Gastroesophageal sphincter (tissue), 4 donors: ENCODE measurements at regions not wholly inside any gene's neighbourhood (a gene's known extent, or its start where the extent isn't known, plus 50 kb on each side); places are given as distances from the start of the nearest gene placed in this dataset.
"Not testable (repeated sequence)": the region's sequence is repeated elsewhere in the genome, so short reads cannot be mapped to it uniquely, and the experiment has no call there.

Experiments used
- ATAC-seq: fragments of 150-250 bp; one replicate; pipeline ENCODE4 v1.9.1; 2016; ENCODE audit warnings: mild to moderate bottlenecking, moderate library complexity
- H3K27ac ChIP-seq, 4 donors: fragments of 200-600 bp; sonication (generic) in 3 of 4; 1 replicate in 3 of 4; 2 replicates in 1 of 4; pipeline ENCODE4 v1.5.1; 2016 to 2019
- H3K27me3 ChIP-seq: fragments of 200-600 bp; sonication (generic); one replicate; pipeline ENCODE4 v1.5.1; 2019
- H3K36me3 ChIP-seq, 2 donors: fragments of 200-600 bp; sonication (generic); one replicate each; pipeline ENCODE4 v1.5.1; 2019; ENCODE audit warnings: control low read depth in 1 of 2
- H3K4me1 ChIP-seq, 3 donors: fragments of 200-600 bp; sonication (generic); 1 replicate in 2 of 3; 2 replicates in 1 of 3; pipeline ENCODE4 v1.5.1; 2016 to 2019; ENCODE audit warnings: control low read depth in 2 of 3
- H3K4me3 ChIP-seq, 2 donors: fragments of 200-600 bp; sonication (generic); one replicate each; pipeline ENCODE4 v1.5.1; 2019; ENCODE audit warnings: mild to moderate bottlenecking in 1 of 2, moderate library complexity in 1 of 2
- H3K9me3 ChIP-seq, 3 donors: fragments of 200-600 bp; sonication (generic); one replicate each; pipeline ENCODE4 v1.5.1; 2017 to 2019; ENCODE audit warnings: control low read depth in 2 of 3
- EP300 ChIP-seq: sonication (generic); formaldehyde crosslinking; IDR thresholded peaks from one replicate; pipeline ENCODE4 v1.6.1; 2017; ENCODE audit warnings: antibody characterized with exemption, mild to moderate bottlenecking
- POLR2A ChIP-seq, 2 donors: fragments of 450-650 bp; IDR thresholded peaks; one replicate each; pipeline ENCODE4 v1.6.1; 2017; ENCODE audit warnings: antibody characterized with exemption in 2 of 2, mild to moderate bottlenecking in 2 of 2, moderate library complexity in 1 of 2
- POLR2AphosphoS5 ChIP-seq: sonication (generic); formaldehyde crosslinking; IDR thresholded peaks from one replicate; pipeline ENCODE4 v1.6.1; 2017; ENCODE audit warnings: antibody characterized with exemption
- WGBS, 2 donors: methylation state at CpG; one replicate each; pipeline ENCODE4 v1.1.5; 2018; ENCODE audit warnings: low coverage in 1 of 2; 5-methylcytosine and 5-hydroxymethylcytosine counted together
- TF ChIP-seq, protein P1 (sequence below), 4 experiments: fragments of 200-600 bp in 2 of 4; fragments of 450-650 bp in 2 of 4; sonication (generic) in 1 of 4; IDR thresholded peaks; one replicate each; pipeline ENCODE4 v1.5.1; 2017 to 2019; ENCODE audit warnings: antibody characterized with exemption in 4 of 4, mild to moderate bottlenecking in 2 of 4, moderate library complexity in 2 of 4

DNA sequence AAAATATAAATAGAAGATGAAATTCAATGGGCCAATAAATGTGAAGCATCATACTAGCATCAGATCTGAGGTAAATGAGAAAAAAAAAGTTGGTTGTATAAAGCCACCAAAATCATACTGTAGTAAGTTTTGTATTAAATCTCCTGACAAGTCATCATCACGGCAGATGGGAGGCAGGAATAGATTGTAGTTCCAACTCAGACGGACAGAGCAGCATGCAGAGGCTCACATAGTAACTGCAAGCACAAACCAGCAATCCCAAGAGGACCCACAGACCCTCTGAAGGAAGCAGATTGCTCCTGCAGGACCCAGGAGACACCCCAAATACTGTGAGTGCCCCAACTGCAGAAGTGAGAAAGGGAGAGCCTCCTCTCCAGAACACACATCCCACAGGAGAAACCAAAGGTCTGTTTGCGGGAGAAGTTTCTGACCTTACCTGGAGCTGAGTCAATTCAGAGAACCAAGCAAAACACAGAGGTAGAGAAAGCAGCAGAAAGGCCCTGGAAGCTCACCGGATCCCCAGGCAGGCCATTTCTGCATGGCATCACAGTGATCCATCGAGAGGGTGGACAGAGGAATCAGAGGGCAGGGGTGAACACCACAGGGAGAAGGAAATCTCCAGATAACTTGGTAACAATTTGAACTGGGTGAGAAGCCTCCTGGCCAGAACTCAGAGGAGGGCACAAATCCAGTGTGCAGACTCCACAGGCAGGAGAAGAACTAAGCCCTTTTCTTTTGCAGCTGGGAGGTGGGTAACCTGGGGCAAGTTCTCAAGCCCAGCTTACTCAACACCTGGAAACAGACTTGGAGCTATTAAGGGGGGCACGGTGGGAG, 141.6 kb upstream of the ARHGEF26 start:
- peaks cover 0 to 24% (median 10%) of the 10 kb centered on the region in 3 donors for H3K4me1 ChIP-seq
- ATAC-seq = no peak
- TF ChIP-seq POLR2AphosphoS5 (no peak), EP300 (no peak), POLR2A (IDR thresholded peaks at IDR 0.05) (no peak)
- TF ChIP-seq, protein P1, sequence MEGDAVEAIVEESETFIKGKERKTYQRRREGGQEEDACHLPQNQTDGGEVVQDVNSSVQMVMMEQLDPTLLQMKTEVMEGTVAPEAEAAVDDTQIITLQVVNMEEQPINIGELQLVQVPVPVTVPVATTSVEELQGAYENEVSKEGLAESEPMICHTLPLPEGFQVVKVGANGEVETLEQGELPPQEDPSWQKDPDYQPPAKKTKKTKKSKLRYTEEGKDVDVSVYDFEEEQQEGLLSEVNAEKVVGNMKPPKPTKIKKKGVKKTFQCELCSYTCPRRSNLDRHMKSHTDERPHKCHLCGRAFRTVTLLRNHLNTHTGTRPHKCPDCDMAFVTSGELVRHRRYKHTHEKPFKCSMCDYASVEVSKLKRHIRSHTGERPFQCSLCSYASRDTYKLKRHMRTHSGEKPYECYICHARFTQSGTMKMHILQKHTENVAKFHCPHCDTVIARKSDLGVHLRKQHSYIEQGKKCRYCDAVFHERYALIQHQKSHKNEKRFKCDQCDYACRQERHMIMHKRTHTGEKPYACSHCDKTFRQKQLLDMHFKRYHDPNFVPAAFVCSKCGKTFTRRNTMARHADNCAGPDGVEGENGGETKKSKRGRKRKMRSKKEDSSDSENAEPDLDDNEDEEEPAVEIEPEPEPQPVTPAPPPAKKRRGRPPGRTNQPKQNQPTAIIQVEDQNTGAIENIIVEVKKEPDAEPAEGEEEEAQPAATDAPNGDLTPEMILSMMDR (IDR thresholded peaks at IDR 0.05) = no peak
- H3K27me3 ChIP-seq = no peaks in the 10 kb centered on the region
- WGBS, 2 donors = 60 to 78% methylated on average over 3 to 4 of the region's 6 CpGs
- no peaks in the 10 kb centered on the region for H3K36me3 ChIP-seq
- no peak overlapping the region for H3K4me3 ChIP-seq
- no peak overlapping the region for H3K27ac ChIP-seq
- no peaks in the 10 kb centered on the region for H3K9me3 ChIP-seq

DNA sequence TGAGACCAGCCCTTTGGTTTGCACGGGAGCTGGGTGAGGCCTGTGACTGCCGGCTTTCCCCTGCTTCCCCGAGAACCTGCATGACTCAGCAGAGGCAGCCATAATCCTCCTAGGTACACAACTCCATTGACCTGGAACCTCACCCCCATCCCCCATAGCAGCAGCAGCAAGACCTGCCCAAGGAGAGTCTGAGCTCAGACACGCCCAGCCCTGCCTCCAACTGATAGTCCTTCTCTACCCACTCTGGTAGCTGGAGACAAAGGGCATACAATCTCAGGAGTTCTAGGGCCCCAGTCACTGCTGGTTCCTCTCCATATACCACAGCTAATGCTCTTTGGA, 141.0 kb upstream of the ARHGEF26 start:
- H3K4me1 ChIP-seq = peaks cover 0 to 23% (median 10%) of the 10 kb centered on the region in 3 donors
- no peak overlapping the region for H3K27ac ChIP-seq
- no peaks in the 10 kb centered on the region for H3K27me3 ChIP-seq
- no peak for TF ChIP-seq POLR2AphosphoS5
- TF ChIP-seq EP300 = no peak
- TF ChIP-seq POLR2A (IDR thresholded peaks at IDR 0.05) = no peak
- TF ChIP-seq, protein P1 (IDR thresholded peaks at IDR 0.05) = no peak
- no peak overlapping the region for H3K4me3 ChIP-seq
- H3K9me3 ChIP-seq = no peaks in the 10 kb centered on the region
- H3K36me3 ChIP-seq = no peaks in the 10 kb centered on the region
- ATAC-seq = no peak
- WGBS, 2 donors = 94% methylated on average over 3 of the region's 4 CpGs; no CpG with 5 or more reads in 1 of the 2 donors

DNA sequence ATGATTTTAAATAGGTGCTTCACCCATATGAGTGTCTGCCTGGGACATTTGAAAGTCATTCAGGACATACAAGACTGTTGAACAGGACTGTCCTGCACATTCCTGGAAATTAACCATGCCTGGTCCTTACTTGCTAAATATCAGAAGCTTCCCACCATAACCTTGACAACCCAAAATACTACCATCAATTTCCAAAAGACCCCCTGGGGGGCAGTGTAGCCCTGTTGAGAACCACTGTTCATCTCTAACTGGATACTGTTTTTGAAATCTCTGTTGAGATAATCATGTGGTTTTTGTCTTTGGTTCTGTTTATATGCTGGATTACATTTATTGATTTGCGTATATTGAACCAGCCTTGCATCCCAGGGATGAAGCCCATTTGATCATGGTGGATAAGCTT, 123.8 kb upstream of the ARHGEF26 start:
- TF ChIP-seq, protein P1 (IDR thresholded peaks at IDR 0.05) = peak; percentile 18 to 57 (median 37)
- H3K27me3 ChIP-seq, H3K9me3 ChIP-seq, H3K36me3 ChIP-seq, H3K27ac ChIP-seq, H3K4me3 ChIP-seq, H3K4me1 ChIP-seq, ATAC-seq: not testable (repeated sequence)
- WGBS, 2 donors = 100% methylated on average over 1 of the region's 1 CpG; no CpG with 5 or more reads in 1 of the 2 donors

DNA sequence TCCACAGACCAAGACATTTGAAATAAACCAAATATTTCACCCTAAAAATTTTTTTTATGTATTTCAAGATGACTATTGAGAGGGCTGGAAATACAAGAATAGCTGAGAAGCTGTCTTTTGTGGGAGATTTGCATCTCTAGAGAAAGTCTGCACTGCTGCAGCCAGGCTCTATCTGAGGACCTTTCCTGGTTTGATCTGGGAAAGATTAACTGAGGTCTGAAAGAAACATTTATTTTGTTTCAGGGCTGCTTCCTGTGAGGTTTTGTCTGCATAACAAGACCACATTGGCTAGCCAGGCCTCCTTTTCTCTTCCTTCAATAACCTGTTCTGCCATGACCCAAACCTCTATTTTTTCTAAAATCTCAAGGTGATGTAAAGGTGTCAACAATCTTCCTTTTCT, 117.5 kb upstream of the ARHGEF26 start:
- no peak overlapping the region for H3K27ac ChIP-seq
- ATAC-seq = no peak
- no peaks in the 10 kb centered on the region for H3K4me1 ChIP-seq
- no peaks in the 10 kb centered on the region for H3K9me3 ChIP-seq
- H3K4me3 ChIP-seq = no peak overlapping the region
- H3K36me3 ChIP-seq = no peaks in the 10 kb centered on the region
- no peaks in the 10 kb centered on the region for H3K27me3 ChIP-seq
- TF ChIP-seq, protein P1 (IDR thresholded peaks at IDR 0.05) = no peak
- no peak for TF ChIP-seq POLR2A (IDR thresholded peaks at IDR 0.05)
- no peak for TF ChIP-seq EP300
- no peak for TF ChIP-seq POLR2AphosphoS5

DNA sequence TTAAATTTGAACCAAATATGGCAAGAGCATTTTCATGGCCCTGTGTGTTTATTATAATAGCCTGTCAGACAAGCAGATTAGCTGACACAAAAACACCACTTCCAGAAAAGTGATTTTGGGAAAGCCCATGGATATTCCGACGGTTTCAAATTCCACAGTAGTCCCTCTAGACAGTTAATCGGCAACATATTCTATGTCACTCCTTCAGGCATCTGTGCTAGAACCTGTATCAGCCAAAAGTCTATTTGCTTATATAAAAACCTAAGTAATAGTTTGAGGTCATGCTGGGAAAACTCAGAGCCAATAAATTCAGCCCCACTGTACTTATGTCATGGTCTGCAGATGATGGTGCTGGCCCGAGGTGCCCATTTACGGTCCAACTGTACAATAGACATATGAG, 110.2 kb upstream of the ARHGEF26 start:
- no peak for ATAC-seq
- H3K36me3 ChIP-seq = no peaks in the 10 kb centered on the region
- H3K4me3 ChIP-seq = no peak overlapping the region
- no peaks in the 10 kb centered on the region for H3K9me3 ChIP-seq
- H3K27me3 ChIP-seq = no peaks in the 10 kb centered on the region
- TF ChIP-seq POLR2A (IDR thresholded peaks at IDR 0.05) = no peak
- no peak for TF ChIP-seq POLR2AphosphoS5
- TF ChIP-seq, protein P1 (IDR thresholded peaks at IDR 0.05) = no peak
- TF ChIP-seq EP300 = no peak
- no peaks in the 10 kb centered on the region for H3K4me1 ChIP-seq
- H3K27ac ChIP-seq = no peak overlapping the region
- 52 to 72% methylated on average over 3 to 5 of the region's 5 CpGs for WGBS, 2 donors
